ENCODE measurements at regions not wholly inside any gene's neighbourhood (a gene's known extent, or its start where the extent isn't known, plus 50 kb on each side); places are given as distances from the start of the nearest gene placed in this dataset.

- no peaks in the 10 kb centered on the region for H3K4me1 ChIP-seq (ENCODE audit: insufficient read depth, low read length)
- H3K27ac ChIP-seq (ENCODE audit: extremely low read length, insufficient read depth, low read length): no peak overlapping the region
- no peak overlapping the region for H3K4me2 ChIP-seq (ENCODE audit: low read depth, low read length)
- no TSS peak for BruUV-seq (replicated peaks)
- ATAC-seq: no peak
- H3K79me2 ChIP-seq (ENCODE audit: insufficient read depth, low read length): no peaks in the 10 kb centered on the region
- in situ Hi-C loops (cut with HindIII; ENCODE audit: extremely low pct_ligation_motif_present, low pct_unique_long_range_greater_than_20kb): no loop called here
- H3K36me3 ChIP-seq (replicated peaks in 1 of 2; ENCODE audit: control insufficient read depth in 1 of 2, insufficient read depth in 2 of 2, low read length in 2 of 2): no peaks in the 10 kb centered on the region
- CTCF ChIA-PET (ENCODE audit: low intra/inter-chr PET ratio, low total read pairs): no interaction called here
- no peak for TF ChIP-seq IRF2 (CRISPR knock-in tag; IDR thresholded peaks at IDR 0.05)
- no peak for TF ChIP-seq FOXK1 (CRISPR knock-in tag; IDR thresholded peaks at IDR 0.05; ENCODE audit: borderline replicate concordance, low read depth)
- TF ChIP-seq CREM (IDR thresholded peaks at IDR 0.05): no peak
- no peak for TF ChIP-seq CREM (CRISPR knock-in tag; IDR thresholded peaks at IDR 0.05)
- TF ChIP-seq GTF3A (CRISPR knock-in tag; conservative IDR thresholded peaks at IDR 0.05): no peak
- TF ChIP-seq ZNF432 (CRISPR knock-in tag; IDR thresholded peaks at IDR 0.05; ENCODE audit: borderline replicate concordance): no peak
- TF ChIP-seq HNRNPUL1 (IDR thresholded peaks at IDR 0.05; ENCODE audit: low read depth, low read length): no peak
- no peak for TF ChIP-seq TAF1 (CRISPR knock-in tag; IDR thresholded peaks at IDR 0.05)
- no peak for TF ChIP-seq ZNF660 (CRISPR knock-in tag; IDR thresholded peaks at IDR 0.05; ENCODE audit: borderline replicate concordance, low read depth)
- TF ChIP-seq MXD1 (CRISPR knock-in tag; IDR thresholded peaks at IDR 0.05): no peak
- no peak for TF ChIP-seq ZNF619 (CRISPR knock-in tag; IDR thresholded peaks at IDR 0.05)
- no peak for TF ChIP-seq ZNF687 (CRISPR knock-in tag; IDR thresholded peaks at IDR 0.05)
- TF ChIP-seq ZNF652 (CRISPR knock-in tag; IDR thresholded peaks at IDR 0.05; ENCODE audit: borderline replicate concordance, low read depth): no peak
- no peak for TF ChIP-seq ZSCAN12 (CRISPR knock-in tag; IDR thresholded peaks at IDR 0.05)
- TF ChIP-seq ISX (CRISPR knock-in tag; conservative IDR thresholded peaks at IDR 0.05): no peak
- H2AFZ ChIP-seq (ENCODE audit: low read length): no peak overlapping the region
- no peak for DNase-seq (ENCODE audit: low spot score)
- POLR2A ChIA-PET: no interaction called here
- no peak overlapping the region; a peak in 1 of 6 replicates for H3K4me3 ChIP-seq (replicated peaks in 1 of 3; ENCODE audit: insufficient read depth in 1 of 3, low read depth in 2 of 3, low read length in 3 of 3)
- WGBS (ENCODE audit: low lambda C conversion rate): 3% methylated on average over 2 of the region's 2 CpGs
- intact Hi-C loops (cut with micrococcal nuclease; ENCODE audit: unreplicated experiment): no loop called here
- no peaks in the 10 kb centered on the region for H4K20me1 ChIP-seq (ENCODE audit: insufficient read depth, low read length)
- H3K9ac ChIP-seq (ENCODE audit: insufficient read depth, low read depth, low read length): no peak overlapping the region
- no peaks in the 10 kb centered on the region; a peak in 1 of 5 replicates for H3K27me3 ChIP-seq (ENCODE audit: control insufficient read depth in 1 of 2, insufficient read depth in 2 of 2, low read length in 2 of 2)
- H3K9me3 ChIP-seq (ENCODE audit: low read length): peaks cover 97% of the 10 kb centered on the region
- FAIRE-seq: no peak
Measured at GRCh38 chr6:164424489-164424888, 884.9 kb downstream of the C6orf118 start.

Data from HepG2 (cell line).